Hematopoietic multipotent progenitor cell (in vitro differentiated cells): ENCODE measurements at regions not wholly inside any gene's neighbourhood (a gene's known extent, or its start where the extent isn't known, plus 50 kb on each side); places are given as distances from the start of the nearest gene placed in this dataset. TPM values are rescaled to one million over a fixed set of nuclear protein-coding genes. Genes with fewer than 3 reads are reported as not detected.
"Not testable (repeated sequence)": the region's sequence is repeated elsewhere in the genome, so short reads cannot be mapped to it uniquely, and the experiment has no call there.

ENCODE experiments used
- DNase-seq, 3 donors: peaks; one replicate each; pipeline ENCODE4 v3.0.0-alpha.2; 2011 to 2015; ENCODE audit warnings: low read depth in 2 of 3, low spot score in 2 of 3
- small RNA-seq: library from RNA; depleted of rRNA; stranded (forward); fragments of <200 nt; gene quantifications from one replicate; pipeline ENCODE3, GENCODE V24; 2012

DNA sequence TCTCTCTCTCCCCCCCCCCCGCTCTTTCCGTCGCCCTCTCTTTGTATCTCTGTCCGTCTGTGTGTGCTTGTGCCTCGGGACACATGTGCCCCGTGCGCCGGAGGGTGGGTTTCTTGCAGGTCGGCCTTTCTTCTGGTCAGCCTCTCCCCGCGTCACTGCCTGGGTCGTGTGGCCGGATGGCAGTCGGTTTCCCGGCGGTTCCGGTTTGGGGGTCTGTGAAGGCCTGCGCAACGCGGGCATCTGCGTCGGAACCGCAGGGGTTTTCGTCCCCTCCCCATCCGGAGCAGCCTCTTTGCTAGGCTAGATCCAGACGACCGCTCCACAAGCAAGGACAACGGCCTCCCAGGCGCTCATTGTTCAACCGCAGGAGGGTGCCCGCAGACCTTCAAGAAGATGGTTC is 1398.6 kb upstream of the PCDH10 start:
- not testable (repeated sequence) for DNase-seq

DNA sequence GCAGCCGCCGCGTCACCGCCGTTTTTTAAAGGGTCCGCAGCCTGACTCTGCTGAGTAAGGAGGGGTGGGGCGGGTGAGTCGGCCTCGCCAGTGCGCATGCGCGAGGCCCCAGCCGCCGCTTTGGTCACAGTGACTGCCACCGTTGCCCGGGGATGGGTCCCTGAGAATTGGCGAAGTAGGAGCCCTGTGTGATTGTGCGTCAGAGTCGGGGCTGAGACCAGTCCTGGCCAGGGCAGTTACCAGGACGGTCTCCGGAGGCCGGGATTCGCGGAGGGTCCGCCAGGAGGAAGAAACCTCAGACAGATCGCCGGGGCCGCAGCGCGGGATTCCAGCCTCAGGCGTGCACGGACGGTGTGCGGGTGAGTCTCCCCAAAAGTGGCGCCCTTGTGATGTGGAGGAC is 1386.9 kb upstream of the PCDH10 start:
- not testable (repeated sequence) for DNase-seq

DNA sequence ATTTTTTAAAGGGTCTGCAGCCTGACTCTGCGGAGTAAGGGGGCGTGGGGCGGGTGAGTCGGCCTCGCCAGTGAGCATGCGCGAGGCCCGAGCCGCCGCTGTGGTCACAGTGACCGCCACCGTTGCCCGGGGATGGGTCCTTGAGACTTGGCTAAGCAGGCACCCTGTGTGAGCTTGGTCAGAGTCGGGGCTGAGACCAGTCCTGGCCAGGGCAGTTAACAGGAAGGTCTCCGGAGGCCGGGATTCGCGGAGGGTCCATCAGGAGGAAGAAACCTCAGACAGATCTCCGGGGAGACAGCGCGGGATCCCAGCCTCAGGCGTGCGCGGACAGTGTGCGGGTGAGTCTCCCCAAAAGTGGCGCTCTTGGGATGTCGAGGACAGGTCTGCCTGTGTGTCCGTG is 1384.4 kb upstream of the PCDH10 start:
- DNase-seq: no peak

DNA sequence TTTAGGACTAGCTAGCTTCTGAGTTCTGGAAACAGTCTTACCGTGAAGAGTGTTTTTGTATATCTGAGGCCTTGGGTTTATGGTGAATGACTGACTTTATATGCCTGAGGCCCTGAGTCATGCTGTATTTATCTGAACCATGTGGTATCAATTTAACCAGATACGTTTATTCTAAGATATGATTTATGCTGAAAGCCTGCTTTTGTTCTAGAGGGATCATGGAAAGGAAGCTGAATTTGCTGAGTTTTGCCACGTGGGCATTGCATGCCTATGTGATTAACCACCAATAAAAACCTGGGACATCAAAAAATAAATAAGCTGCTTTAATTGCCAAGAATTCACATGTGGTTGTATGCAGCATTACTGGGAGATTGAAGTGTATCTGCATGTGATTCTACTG is 1374.7 kb upstream of the PCDH10 start:
- not testable (repeated sequence) for DNase-seq

GRCh38 chr4:131810565-131810964 is 1338.5 kb upstream of the PCDH10 start:
- peak in 2 of 3 donors; percentile 1 to 26 for DNase-seq

Small RNA genes in the stretch of these regions (small RNA-seq; reads per million reads assigned to genes)
- not detected for gene AC105424.1
- not detected for gene RF00156
- not detected for gene RN7SL205P
- gene RNU6-224P: not detected
